Natural killer cell (primary cell): ENCODE measurements at regions not wholly inside any gene's neighbourhood (a gene's known extent, or its start where the extent isn't known, plus 50 kb on each side); places are given as distances from the start of the nearest gene placed in this dataset.

ENCODE experiments used
- ATAC-seq, 3 donors: fragments of 150-1000 bp in 2 of 3; fragments of 200-7000 bp in 1 of 3; cut with Tn5 transposase; 1 replicate in 1 of 3; 2 replicates in 2 of 3; pipeline ENCODE4 v1.10.0; 2021; ENCODE audit warnings: mild to moderate bottlenecking in 2 of 3, moderate library complexity in 2 of 3
- DNase-seq, 2 donors: peaks; one replicate each; pipeline versions ENCODE4 v3.0.0 to v3.0.0-alpha.2; 2013 to 2021; ENCODE audit warnings: mixed read lengths in 1 of 2
- H3K27ac ChIP-seq: one replicate; pipeline ENCODE4 v1.5.1; 2013; ENCODE audit warnings: mild to moderate bottlenecking, low read length
- H3K27me3 ChIP-seq: one replicate; pipeline ENCODE4 v1.6.1; 2013; ENCODE audit warnings: low read length; ENCODE audit not compliant: control insufficient read depth, insufficient read depth
- H3K36me3 ChIP-seq: one replicate; pipeline ENCODE4 v1.6.1; 2013; ENCODE audit warnings: low read length; ENCODE audit not compliant: control insufficient read depth, insufficient read depth
- H3K4me1 ChIP-seq: one replicate; pipeline ENCODE4 v1.6.1; 2013; ENCODE audit warnings: low read length; ENCODE audit not compliant: control insufficient read depth, insufficient read depth
- H3K4me3 ChIP-seq: one replicate; pipeline ENCODE4 v1.5.1; 2013; ENCODE audit warnings: low read length
- H3K9me3 ChIP-seq: one replicate; pipeline ENCODE4 v1.6.1; 2013; ENCODE audit warnings: low read length; ENCODE audit not compliant: control insufficient read depth, insufficient read depth
- H3K27ac Mint-ChIP-seq, 2 donors: one replicate each; pipeline ENCODE4 v1.8.0; 2022; ENCODE audit warnings: mild to moderate bottlenecking in 2 of 2, mixed read lengths in 2 of 2, moderate library complexity in 1 of 2
- H3K27me3 Mint-ChIP-seq, 2 donors: one replicate each; pipeline ENCODE4 v1.8.0; 2022; ENCODE audit warnings: low read depth in 2 of 2, mixed read lengths in 2 of 2
- H3K36me3 Mint-ChIP-seq: one replicate; pipeline ENCODE4 v1.8.0; 2022; ENCODE audit warnings: mixed read lengths
- H3K4me1 Mint-ChIP-seq, 2 donors: one replicate each; pipeline ENCODE4 v1.8.0; 2022; ENCODE audit warnings: mixed read lengths in 2 of 2
- H3K4me3 Mint-ChIP-seq: one replicate; pipeline ENCODE4 v1.8.0; 2022; ENCODE audit warnings: mild to moderate bottlenecking, moderate library complexity, mixed read lengths
- H3K9me3 Mint-ChIP-seq, 2 donors: one replicate each; pipeline ENCODE4 v1.8.0; 2022; ENCODE audit warnings: mixed read lengths in 2 of 2
- WGBS: methylation state at CpG from one replicate; pipeline ENCODE4 v1.1.7; 2013; ENCODE audit warnings: missing lambda C conversion rate; ENCODE audit not compliant: insufficient coverage; 5-methylcytosine and 5-hydroxymethylcytosine counted together
- intact Hi-C: fragments of 100-400 bp; cut with micrococcal nuclease; formaldehyde crosslinking; loops from one replicate; pipeline ENCODE4 v1.14.2; 2022
- TF ChIP-seq, protein P1 (sequence below): fragments of 200-600 bp; IDR thresholded peaks from one replicate; pipeline ENCODE4 v1.8.0; 2022; ENCODE audit warnings: antibody characterized with exemption

DNA sequence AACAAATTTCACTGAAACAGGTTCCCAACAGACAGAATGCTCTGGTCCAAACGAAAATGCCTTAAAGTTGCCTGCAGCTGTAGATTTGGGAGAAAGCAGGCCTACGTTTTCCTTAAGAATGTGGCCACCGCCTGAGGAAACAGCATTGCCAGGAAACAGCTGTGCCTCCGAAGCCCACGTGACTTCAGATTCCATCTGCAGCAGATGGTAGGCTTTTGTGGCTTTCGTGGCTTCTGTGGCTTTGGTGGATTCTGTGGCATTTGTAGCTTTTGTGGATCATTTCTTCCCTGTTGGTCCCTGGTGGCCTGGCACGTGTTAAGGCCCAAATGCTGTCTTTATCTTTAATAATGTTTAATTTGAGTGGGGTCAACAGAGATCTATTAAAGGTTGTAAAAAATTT is 222.9 kb downstream of the TTLL2 start:
- ATAC-seq (no peak), DNase-seq (no peak)
- intact Hi-C loops: no loop called here
- Mint-ChIP-seq H3K27me3 (no peaks in the 10 kb centered on the region), H3K27ac (no peak overlapping the region), H3K36me3 (no peaks in the 10 kb centered on the region), H3K4me3 (no peak overlapping the region), H3K4me1 (no peaks in the 10 kb centered on the region), H3K9me3 (peaks cover 0 to under 1% of the 10 kb centered on the region in 2 donors)
- H3K36me3 ChIP-seq: no peaks in the 10 kb centered on the region
- H3K27ac ChIP-seq: no peak overlapping the region
- WGBS: 3% methylated on average over 7 of the region's 7 CpGs
- no peaks in the 10 kb centered on the region for H3K27me3 ChIP-seq
- H3K9me3 ChIP-seq: no peaks in the 10 kb centered on the region
- no peak overlapping the region for H3K4me3 ChIP-seq
- TF ChIP-seq, protein P1, sequence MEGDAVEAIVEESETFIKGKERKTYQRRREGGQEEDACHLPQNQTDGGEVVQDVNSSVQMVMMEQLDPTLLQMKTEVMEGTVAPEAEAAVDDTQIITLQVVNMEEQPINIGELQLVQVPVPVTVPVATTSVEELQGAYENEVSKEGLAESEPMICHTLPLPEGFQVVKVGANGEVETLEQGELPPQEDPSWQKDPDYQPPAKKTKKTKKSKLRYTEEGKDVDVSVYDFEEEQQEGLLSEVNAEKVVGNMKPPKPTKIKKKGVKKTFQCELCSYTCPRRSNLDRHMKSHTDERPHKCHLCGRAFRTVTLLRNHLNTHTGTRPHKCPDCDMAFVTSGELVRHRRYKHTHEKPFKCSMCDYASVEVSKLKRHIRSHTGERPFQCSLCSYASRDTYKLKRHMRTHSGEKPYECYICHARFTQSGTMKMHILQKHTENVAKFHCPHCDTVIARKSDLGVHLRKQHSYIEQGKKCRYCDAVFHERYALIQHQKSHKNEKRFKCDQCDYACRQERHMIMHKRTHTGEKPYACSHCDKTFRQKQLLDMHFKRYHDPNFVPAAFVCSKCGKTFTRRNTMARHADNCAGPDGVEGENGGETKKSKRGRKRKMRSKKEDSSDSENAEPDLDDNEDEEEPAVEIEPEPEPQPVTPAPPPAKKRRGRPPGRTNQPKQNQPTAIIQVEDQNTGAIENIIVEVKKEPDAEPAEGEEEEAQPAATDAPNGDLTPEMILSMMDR: no peak
- no peaks in the 10 kb centered on the region for H3K4me1 ChIP-seq

DNA sequence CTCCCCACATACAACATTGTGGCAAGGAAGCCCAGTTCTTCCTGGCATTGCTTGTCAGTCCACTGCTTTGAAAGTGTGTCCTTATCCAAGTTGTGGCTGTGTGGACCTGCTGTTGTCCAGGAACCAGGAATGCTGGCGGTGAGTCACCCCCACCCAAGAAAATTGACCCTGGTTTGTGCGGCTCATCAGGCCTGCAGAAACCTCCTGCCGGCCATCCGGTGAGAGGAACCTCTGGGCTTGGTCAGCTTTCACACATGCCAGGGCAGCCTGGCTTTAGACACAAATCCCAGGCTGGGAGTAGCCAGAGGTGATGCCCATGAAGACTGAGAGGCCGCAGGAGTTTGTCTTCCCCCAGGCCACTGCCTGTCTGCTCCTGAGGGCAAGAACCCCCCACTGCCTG is 223.6 kb downstream of the TTLL2 start:
- Mint-ChIP-seq H3K4me3 (no peak overlapping the region), H3K27ac (no peak overlapping the region), H3K36me3 (no peaks in the 10 kb centered on the region), H3K4me1 (no peaks in the 10 kb centered on the region), H3K9me3 (peaks cover 0 to 3% of the 10 kb centered on the region in 2 donors), H3K27me3 (no peaks in the 10 kb centered on the region)
- TF ChIP-seq, protein P1: no peak
- intact Hi-C loops: no loop called here
- WGBS: 92% methylated on average over 5 of the region's 5 CpGs
- Histone ChIP-seq H3K9me3 (no peaks in the 10 kb centered on the region), H3K4me1 (no peaks in the 10 kb centered on the region), H3K27ac (no peak overlapping the region), H3K27me3 (no peaks in the 10 kb centered on the region), H3K4me3 (no peak overlapping the region), H3K36me3 (no peaks in the 10 kb centered on the region)
- DNase-seq (no peak), ATAC-seq (no peak)

DNA sequence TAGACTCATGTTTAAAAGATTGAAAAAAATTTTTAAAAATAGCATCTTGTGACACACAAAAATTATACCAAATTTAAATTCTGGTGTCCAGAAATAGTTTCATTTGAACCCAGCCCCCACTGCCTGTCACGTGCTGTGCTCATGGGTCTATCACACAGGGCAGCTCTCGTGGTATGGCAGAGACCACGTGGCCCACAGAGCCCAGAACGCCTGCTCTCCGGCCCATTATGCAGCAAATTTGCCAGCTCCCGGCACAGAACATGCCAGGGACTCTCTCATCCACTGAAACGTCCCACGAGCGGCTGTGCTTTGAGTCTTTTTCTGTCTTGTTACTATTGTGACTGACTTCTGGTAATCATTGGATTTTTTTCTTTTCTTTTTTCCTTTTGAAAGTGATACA is 224.3 kb downstream of the TTLL2 start:
- ATAC-seq (no peak), DNase-seq (no peak)
- H3K27me3 ChIP-seq: no peaks in the 10 kb centered on the region
- WGBS: 75% methylated on average over 9 of the region's 9 CpGs
- Mint-ChIP-seq H3K27me3 (no peaks in the 10 kb centered on the region), H3K36me3 (no peaks in the 10 kb centered on the region), H3K4me3 (no peak overlapping the region), H3K9me3 (peaks cover 0 to 3% of the 10 kb centered on the region in 2 donors), H3K27ac (no peak overlapping the region), H3K4me1 (no peaks in the 10 kb centered on the region)
- H3K36me3 ChIP-seq: no peaks in the 10 kb centered on the region
- no peak overlapping the region for H3K4me3 ChIP-seq
- no peaks in the 10 kb centered on the region for H3K4me1 ChIP-seq
- no peak overlapping the region for H3K27ac ChIP-seq
- intact Hi-C loops: no loop called here
- TF ChIP-seq, protein P1: no peak
- no peaks in the 10 kb centered on the region for H3K9me3 ChIP-seq

DNA sequence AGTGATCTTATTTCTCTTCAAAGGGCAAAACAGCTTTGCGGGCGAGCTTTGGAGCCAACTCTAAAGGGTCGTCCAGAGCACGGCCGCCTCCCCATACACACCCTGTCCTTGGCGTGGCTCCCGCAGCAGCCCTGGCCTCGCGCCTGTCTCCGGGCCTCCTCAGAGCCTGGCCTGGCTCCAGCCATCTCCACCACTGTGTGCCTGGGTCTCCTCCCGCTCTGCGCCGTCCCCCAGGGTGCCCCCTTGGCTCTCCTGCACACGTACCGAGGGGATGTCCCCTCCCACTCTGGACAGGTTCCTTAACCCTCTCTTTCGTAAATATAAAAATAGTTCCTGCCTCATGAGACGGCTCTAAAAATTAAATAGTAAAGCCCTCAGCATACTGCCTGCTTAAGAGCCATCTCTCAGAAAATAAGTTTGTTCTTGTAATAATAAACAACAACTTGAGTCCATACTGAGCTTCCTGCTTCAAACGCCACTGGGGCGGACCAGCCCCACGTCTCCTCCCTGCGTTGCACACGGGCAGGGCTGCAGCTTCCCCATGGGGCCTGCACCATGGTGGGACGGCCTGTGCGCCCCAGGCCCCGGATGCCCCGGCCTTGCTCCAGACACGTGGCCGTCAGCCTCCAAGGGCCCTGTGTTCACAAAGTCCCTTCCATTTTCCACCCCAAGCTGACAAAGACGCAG is 226.2 kb downstream of the TTLL2 start:
- no peak overlapping the region for H3K4me3 ChIP-seq
- no peaks in the 10 kb centered on the region for H3K4me1 ChIP-seq
- WGBS: 92% methylated on average over 28 of the region's 29 CpGs
- H3K36me3 ChIP-seq: no peaks in the 10 kb centered on the region
- no peaks in the 10 kb centered on the region for H3K4me1 Mint-ChIP-seq
- DNase-seq (no peak), ATAC-seq (no peak)
- intact Hi-C loops: no loop called here
- TF ChIP-seq, protein P1: no peak
- no peaks in the 10 kb centered on the region for H3K27me3 ChIP-seq
- no peak overlapping the region for H3K27ac Mint-ChIP-seq
- H3K9me3 ChIP-seq: no peaks in the 10 kb centered on the region
- H3K9me3 Mint-ChIP-seq: peaks cover 0 to 3% of the 10 kb centered on the region in 2 donors
- H3K27ac ChIP-seq: no peak overlapping the region
- no peaks in the 10 kb centered on the region for H3K27me3 Mint-ChIP-seq
- no peaks in the 10 kb centered on the region for H3K36me3 Mint-ChIP-seq
- no peak overlapping the region for H3K4me3 Mint-ChIP-seq
